ENCODE measurements at regions not wholly inside any gene's neighbourhood (a gene's known extent, or its start where the extent isn't known, plus 50 kb on each side); places are given as distances from the start of the nearest gene placed in this dataset.

DNA sequence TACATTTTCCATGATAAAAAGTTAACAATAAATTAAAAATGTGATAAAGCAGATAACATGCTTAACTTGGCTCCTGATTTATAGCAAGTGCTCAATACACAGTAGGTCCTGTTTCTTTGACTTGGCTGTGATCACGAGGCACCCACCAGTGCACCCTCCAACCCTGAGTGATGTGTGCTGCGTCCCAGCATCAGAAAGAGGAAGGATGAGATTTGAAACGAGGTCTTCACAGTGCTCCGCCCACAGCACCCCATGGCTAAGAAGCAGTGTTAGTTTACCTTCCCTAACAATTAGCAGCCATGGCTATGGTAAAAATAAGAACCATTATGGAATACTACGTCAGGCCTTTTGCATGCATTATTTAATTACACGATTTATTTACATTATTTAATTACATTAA lies 292.0 kb upstream of the ZMIZ1 start:
- DNase-seq (ENCODE audit: low spot score), result no peak
- no peak overlapping the region for H3K27ac ChIP-seq (ENCODE audit: low read depth, low read length, poor library complexity, severe bottlenecking)

GRCh38 chr10:78777466-78777865 lies 291.3 kb upstream of the ZMIZ1 start:
- Histone ChIP-seq H3K79me2 (ENCODE audit: insufficient read depth, low read depth, low read length) (no peaks in the 10 kb centered on the region), H3K27ac (ENCODE audit: low read depth, low read length, poor library complexity, severe bottlenecking) (no peak overlapping the region), H3K4me1 (ENCODE audit: insufficient read depth, low read length, poor library complexity, severe bottlenecking) (no peaks in the 10 kb centered on the region), H3K36me3 (ENCODE audit: insufficient read depth, low read length) (no peaks in the 10 kb centered on the region), H2AFZ (ENCODE audit: low read length) (no peak overlapping the region), H4K20me1 (ENCODE audit: insufficient read depth, low read length) (no peaks in the 10 kb centered on the region), H3K4me2 (ENCODE audit: low read length) (no peak overlapping the region), H3K9me2 (ENCODE audit: insufficient read depth, low read length) (no peaks in the 10 kb centered on the region), H3K9me3 (ENCODE audit: low read length) (no peaks in the 10 kb centered on the region), H3K4me3 (ENCODE audit: low read depth, low read length, poor library complexity, severe bottlenecking) (no peak overlapping the region)
- DNase-seq (ENCODE audit: low spot score), result no peak
- ChIA-PET CTCF (ENCODE audit: unreplicated experiment) (no interaction called here), POLR2A (no interaction called here)
- intact Hi-C loops (cut with micrococcal nuclease; ENCODE audit: unreplicated experiment), result no loop called here
- TF ChIP-seq EZH2phosphoT487 (IDR thresholded peaks at IDR 0.05; ENCODE audit: borderline replicate concordance, low read depth, low read length) (no peak), CTCF (conservative IDR thresholded peaks at IDR 0.05; ENCODE audit: low read length) (no peak)
- BruUV-seq (replicated peaks), result no TSS peak

More for the DNA sequence above, 292.0 kb upstream of the ZMIZ1 start:
- TF ChIP-seq CTCF (conservative IDR thresholded peaks at IDR 0.05; ENCODE audit: low read length) (no peak), EZH2phosphoT487 (IDR thresholded peaks at IDR 0.05; ENCODE audit: borderline replicate concordance, low read depth, low read length) (no peak)
- Histone ChIP-seq H3K9me2 (ENCODE audit: insufficient read depth, low read length) (no peaks in the 10 kb centered on the region), H3K79me2 (ENCODE audit: insufficient read depth, low read depth, low read length) (no peaks in the 10 kb centered on the region), H3K9me3 (ENCODE audit: low read length) (no peaks in the 10 kb centered on the region), H2AFZ (ENCODE audit: low read length) (no peak overlapping the region), H3K4me3 (ENCODE audit: low read depth, low read length, poor library complexity, severe bottlenecking) (no peak overlapping the region), H3K4me1 (ENCODE audit: insufficient read depth, low read length, poor library complexity, severe bottlenecking) (no peaks in the 10 kb centered on the region), H4K20me1 (ENCODE audit: insufficient read depth, low read length) (no peaks in the 10 kb centered on the region), H3K36me3 (ENCODE audit: insufficient read depth, low read length) (no peaks in the 10 kb centered on the region), H3K4me2 (ENCODE audit: low read length) (no peak overlapping the region)
- CTCF ChIA-PET (ENCODE audit: unreplicated experiment), result no interaction called here
- BruUV-seq (replicated peaks), result no TSS peak
- intact Hi-C loops (cut with micrococcal nuclease; ENCODE audit: unreplicated experiment), result no loop called here
- POLR2A ChIA-PET, result no interaction called here

DNA sequence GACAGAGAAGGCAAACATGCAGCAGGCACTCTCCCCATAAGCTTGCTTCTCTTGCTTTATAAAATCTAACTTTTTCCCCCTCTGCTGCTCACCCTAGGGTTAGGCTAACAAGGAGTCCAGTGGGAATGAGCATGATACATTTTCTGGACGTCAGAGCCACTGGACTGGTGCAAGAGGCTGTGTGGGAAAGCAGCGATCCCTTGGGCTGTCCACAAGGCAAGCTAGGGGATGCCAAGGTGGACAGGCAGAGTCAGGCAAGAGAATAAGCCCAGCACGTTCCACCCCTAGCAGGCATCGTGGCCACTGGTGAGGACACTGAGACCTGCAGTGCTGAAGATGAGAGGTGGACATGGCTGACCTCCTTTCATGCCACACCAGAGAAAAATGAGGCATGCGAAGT lies 290.9 kb upstream of the ZMIZ1 start:
- Histone ChIP-seq H3K79me2 (ENCODE audit: insufficient read depth, low read depth, low read length) (no peaks in the 10 kb centered on the region), H3K36me3 (ENCODE audit: insufficient read depth, low read length) (no peaks in the 10 kb centered on the region), H2AFZ (ENCODE audit: low read length) (no peak overlapping the region), H3K27ac (ENCODE audit: low read depth, low read length, poor library complexity, severe bottlenecking) (no peak overlapping the region), H3K4me2 (ENCODE audit: low read length) (no peak overlapping the region), H3K4me3 (ENCODE audit: low read depth, low read length, poor library complexity, severe bottlenecking) (no peak overlapping the region), H3K4me1 (ENCODE audit: insufficient read depth, low read length, poor library complexity, severe bottlenecking) (no peaks in the 10 kb centered on the region), H3K9me3 (ENCODE audit: low read length) (no peaks in the 10 kb centered on the region), H3K9me2 (ENCODE audit: insufficient read depth, low read length) (no peaks in the 10 kb centered on the region), H4K20me1 (ENCODE audit: insufficient read depth, low read length) (no peaks in the 10 kb centered on the region)
- DNase-seq (ENCODE audit: low spot score), result no peak
- no TSS peak for BruUV-seq (replicated peaks)
- TF ChIP-seq EZH2phosphoT487 (IDR thresholded peaks at IDR 0.05; ENCODE audit: borderline replicate concordance, low read depth, low read length) (no peak), CTCF (conservative IDR thresholded peaks at IDR 0.05; ENCODE audit: low read length) (no peak)
- CTCF ChIA-PET (ENCODE audit: unreplicated experiment), result no interaction called here
- POLR2A ChIA-PET, result no interaction called here
- intact Hi-C loops (cut with micrococcal nuclease; ENCODE audit: unreplicated experiment), result no loop called here

Data from OCI-LY7 (cell line).